Left lung (tissue), 4 donors: ENCODE measurements at regions not wholly inside any gene's neighbourhood (a gene's known extent, or its start where the extent isn't known, plus 50 kb on each side); places are given as distances from the start of the nearest gene placed in this dataset.
A peak's percentile ranks its signal among the peaks of the same experiment; 100 is the strongest.

ENCODE experiments used
- ATAC-seq: fragments of 200-7000 bp; cut with Tn5 transposase; one replicate; pipeline ENCODE4 v1.9.1; 2020; ENCODE audit warnings: moderate library complexity
- DNase-seq, 4 donors: peaks; one replicate each; pipeline ENCODE4 v3.0.0-alpha.2; 2013 to 2020
- H3K27ac ChIP-seq, 2 donors: fragments of 200-600 bp; sonication (generic) in 1 of 2; one replicate each; pipeline versions ENCODE4 v1.5.0 to v1.8.0; 2020 to 2021
- H3K27me3 ChIP-seq, 2 donors: fragments of 200-600 bp; sonication (generic) in 1 of 2; one replicate each; pipeline versions ENCODE4 v1.5.0 to v1.8.0; 2020 to 2021
- H3K36me3 ChIP-seq, 2 donors: fragments of 200-600 bp; sonication (generic) in 1 of 2; one replicate each; pipeline versions ENCODE4 v1.5.0 to v1.8.0; 2020 to 2021
- H3K4me1 ChIP-seq, 2 donors: fragments of 200-600 bp; one replicate each; pipeline ENCODE4 v1.8.0; 2021
- H3K4me3 ChIP-seq, 2 donors: fragments of 200-600 bp; sonication (generic) in 1 of 2; one replicate each; pipeline versions ENCODE4 v1.5.0 to v1.8.0; 2020 to 2021; ENCODE audit warnings: mild to moderate bottlenecking in 1 of 2
- H3K9me3 ChIP-seq, 2 donors: fragments of 200-600 bp; sonication (generic) in 1 of 2; one replicate each; pipeline versions ENCODE4 v1.5.0 to v1.8.0; 2020 to 2021
- intact Hi-C, 2 donors: fragments of 100-400 bp; cut with DNase I; formaldehyde crosslinking; loops; one replicate each; pipeline versions ENCODE4 v1.11.2 to v1.14.2; 2022
- TF ChIP-seq, protein P1 (sequence below), 2 donors: fragments of 200-600 bp; sonication (generic) in 1 of 2; IDR thresholded peaks; one replicate each; pipeline versions ENCODE4 v1.5.0 to v1.8.0; 2021; ENCODE audit warnings: antibody characterized with exemption in 2 of 2
- donor health status: DM: no; HTN: yes; CAD: no.
- donor health status: DM: no; HTN: no; CAD: no.

- no peaks in the 10 kb centered on the region for H3K27me3 ChIP-seq
- ATAC-seq: peak; percentile 92
- H3K27ac ChIP-seq: peak overlapping the region in 1 of 2 donors; percentile 55
- no peak overlapping the region for H3K4me3 ChIP-seq
- H3K9me3 ChIP-seq: no peaks in the 10 kb centered on the region
- H3K36me3 ChIP-seq: no peaks in the 10 kb centered on the region
- H3K4me1 ChIP-seq: peaks cover 3 to 5% of the 10 kb centered on the region in 2 donors
- peak in 3 of 4 donors; percentile 74 to 95 (median 89) for DNase-seq
- TF ChIP-seq, protein P1, sequence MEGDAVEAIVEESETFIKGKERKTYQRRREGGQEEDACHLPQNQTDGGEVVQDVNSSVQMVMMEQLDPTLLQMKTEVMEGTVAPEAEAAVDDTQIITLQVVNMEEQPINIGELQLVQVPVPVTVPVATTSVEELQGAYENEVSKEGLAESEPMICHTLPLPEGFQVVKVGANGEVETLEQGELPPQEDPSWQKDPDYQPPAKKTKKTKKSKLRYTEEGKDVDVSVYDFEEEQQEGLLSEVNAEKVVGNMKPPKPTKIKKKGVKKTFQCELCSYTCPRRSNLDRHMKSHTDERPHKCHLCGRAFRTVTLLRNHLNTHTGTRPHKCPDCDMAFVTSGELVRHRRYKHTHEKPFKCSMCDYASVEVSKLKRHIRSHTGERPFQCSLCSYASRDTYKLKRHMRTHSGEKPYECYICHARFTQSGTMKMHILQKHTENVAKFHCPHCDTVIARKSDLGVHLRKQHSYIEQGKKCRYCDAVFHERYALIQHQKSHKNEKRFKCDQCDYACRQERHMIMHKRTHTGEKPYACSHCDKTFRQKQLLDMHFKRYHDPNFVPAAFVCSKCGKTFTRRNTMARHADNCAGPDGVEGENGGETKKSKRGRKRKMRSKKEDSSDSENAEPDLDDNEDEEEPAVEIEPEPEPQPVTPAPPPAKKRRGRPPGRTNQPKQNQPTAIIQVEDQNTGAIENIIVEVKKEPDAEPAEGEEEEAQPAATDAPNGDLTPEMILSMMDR (IDR thresholded peaks at IDR 0.05): no peak
- intact Hi-C loops: no loop called here
Observed at GRCh38 chr15:47293466-47294162, 423.7 kb upstream of the SEMA6D start.

- Histone ChIP-seq H3K27ac (no peak overlapping the region), H3K36me3 (no peaks in the 10 kb centered on the region), H3K27me3 (no peaks in the 10 kb centered on the region), H3K9me3 (no peaks in the 10 kb centered on the region), H3K4me3 (no peak overlapping the region), H3K4me1 (peaks cover 3 to 5% of the 10 kb centered on the region in 2 donors)
- intact Hi-C loops: no loop called here
- TF ChIP-seq, protein P1 (IDR thresholded peaks at IDR 0.05): no peak
- no peak for DNase-seq
- ATAC-seq: peak; percentile 11
Observed at GRCh38 chr15:47294765-47295259, 422.5 kb upstream of the SEMA6D start.

DNA sequence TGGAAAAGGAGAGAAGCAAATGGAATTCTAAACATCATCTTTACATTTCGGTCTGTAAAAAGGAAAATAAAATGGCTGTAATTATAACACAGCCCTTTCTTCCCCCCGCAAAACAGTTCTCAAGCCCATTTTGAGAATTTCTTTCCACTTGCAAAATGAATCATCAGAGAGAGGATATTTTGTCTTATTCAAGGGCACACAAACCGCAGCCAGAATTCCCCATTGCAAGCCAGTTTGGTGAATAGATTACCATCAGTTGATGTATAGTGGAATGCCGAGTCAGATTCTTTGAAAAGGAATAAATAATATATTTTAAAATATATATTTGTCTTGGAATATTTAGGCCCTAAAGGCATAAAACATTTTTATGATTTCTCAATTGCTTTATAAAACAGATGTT, 420.4 kb upstream of the SEMA6D start:
- Histone ChIP-seq H3K9me3 (no peaks in the 10 kb centered on the region), H3K36me3 (no peaks in the 10 kb centered on the region), H3K4me1 (peaks cover 3 to 5% of the 10 kb centered on the region in 2 donors), H3K27ac (no peak overlapping the region), H3K27me3 (no peaks in the 10 kb centered on the region), H3K4me3 (no peak overlapping the region)
- ATAC-seq (no peak), DNase-seq (no peak)
- intact Hi-C loops: no loop called here
- TF ChIP-seq, protein P1 (IDR thresholded peaks at IDR 0.05): no peak

GRCh38 chr15:47299846-47300434, 417.4 kb upstream of the SEMA6D start:
- Histone ChIP-seq H3K27me3 (no peaks in the 10 kb centered on the region), H3K9me3 (no peaks in the 10 kb centered on the region), H3K36me3 (no peaks in the 10 kb centered on the region), H3K4me3 (no peak overlapping the region), H3K4me1 (no peaks in the 10 kb centered on the region), H3K27ac (no peak overlapping the region)
- TF ChIP-seq, protein P1 (IDR thresholded peaks at IDR 0.05): no peak
- ATAC-seq (no peak), DNase-seq (no peak)
- intact Hi-C loops: no loop called here

- intact Hi-C loops: no loop called here
- DNase-seq: no peak
- TF ChIP-seq, protein P1 (IDR thresholded peaks at IDR 0.05): no peak
- no peak overlapping the region for H3K4me3 ChIP-seq
- no peaks in the 10 kb centered on the region for H3K9me3 ChIP-seq
- H3K27ac ChIP-seq: no peak overlapping the region
- no peaks in the 10 kb centered on the region for H3K4me1 ChIP-seq
- H3K27me3 ChIP-seq: no peaks in the 10 kb centered on the region
- ATAC-seq: no peak
- no peaks in the 10 kb centered on the region for H3K36me3 ChIP-seq
Observed at GRCh38 chr15:47300596-47300995, 416.7 kb upstream of the SEMA6D start.
